ENCODE measurements at regions not wholly inside any gene's neighbourhood (a gene's known extent, or its start where the extent isn't known, plus 50 kb on each side); places are given as distances from the start of the nearest gene placed in this dataset.

GRCh38 chr15:66993874-66994696 lies 71.3 kb upstream of the SMAD3 start:
- TF ChIP-seq POLR2A (IDR thresholded peaks at IDR 0.05; ENCODE audit: low read length) (no peak), GATA1 (IDR thresholded peaks at IDR 0.05; ENCODE audit: low read depth, low read length) (no peak)
